NCI-H2081 treated with DMSO at 0.1 percent for 48 hours (cell line): ENCODE measurements at regions not wholly inside any gene's neighbourhood (a gene's known extent, or its start where the extent isn't known, plus 50 kb on each side); places are given as distances from the start of the nearest gene placed in this dataset.
"Not testable (repeated sequence)": the region's sequence is repeated elsewhere in the genome, so short reads cannot be mapped to it uniquely, and the experiment has no call there.

Source experiments
- DNase-seq: peaks from one replicate; lab custom pipeline; 2025; lab: John Stamatoyannopoulos, UW

GRCh38 chr9:31677415-31677814 is 707.0 kb upstream of the ACO1 start:
- no peak for DNase-seq

DNA sequence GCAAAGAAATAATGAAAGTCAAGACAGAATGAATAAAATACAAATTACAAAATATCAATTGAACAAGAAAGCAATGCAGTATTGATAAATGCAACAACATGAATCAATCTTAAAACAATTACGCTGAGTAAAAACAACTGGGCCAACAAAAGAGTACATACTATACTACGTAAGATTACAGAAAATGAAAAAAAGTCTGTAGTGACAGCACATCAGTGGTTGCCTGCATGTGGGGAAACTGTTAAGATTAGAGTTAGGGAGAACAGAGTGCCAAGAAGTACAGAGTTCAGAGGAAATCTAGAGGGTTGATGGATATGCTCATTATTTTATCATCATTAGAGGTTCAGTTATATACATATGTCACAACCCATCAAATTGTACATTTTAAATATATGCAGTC is 706.6 kb upstream of the ACO1 start:
- DNase-seq = no peak

- peak; percentile 95 for DNase-seq
Measured at GRCh38 chr9:31683116-31683515, 701.3 kb upstream of the ACO1 start.

DNA sequence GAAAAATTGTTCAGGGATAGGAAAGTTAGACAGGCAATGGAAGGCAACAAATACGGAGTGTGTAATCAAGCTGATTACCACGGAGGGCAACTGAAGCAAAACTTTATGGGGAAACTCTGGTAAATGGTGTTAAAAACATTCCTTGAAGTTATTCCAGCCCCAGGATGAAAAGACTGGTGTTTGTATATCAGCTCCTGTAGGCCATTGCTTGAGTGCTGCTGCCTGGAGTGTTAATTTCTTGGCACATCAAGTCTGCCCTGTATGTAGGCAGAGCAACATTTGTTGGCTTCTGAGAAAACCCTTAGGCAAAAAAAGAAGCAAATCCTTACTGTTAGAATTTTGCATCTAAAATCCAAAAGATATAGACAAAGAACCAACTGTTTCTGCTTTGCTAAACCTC is 686.5 kb upstream of the ACO1 start:
- no peak for DNase-seq

- DNase-seq = no peak
Measured at GRCh38 chr9:31699836-31700235, 684.6 kb upstream of the ACO1 start.

DNA sequence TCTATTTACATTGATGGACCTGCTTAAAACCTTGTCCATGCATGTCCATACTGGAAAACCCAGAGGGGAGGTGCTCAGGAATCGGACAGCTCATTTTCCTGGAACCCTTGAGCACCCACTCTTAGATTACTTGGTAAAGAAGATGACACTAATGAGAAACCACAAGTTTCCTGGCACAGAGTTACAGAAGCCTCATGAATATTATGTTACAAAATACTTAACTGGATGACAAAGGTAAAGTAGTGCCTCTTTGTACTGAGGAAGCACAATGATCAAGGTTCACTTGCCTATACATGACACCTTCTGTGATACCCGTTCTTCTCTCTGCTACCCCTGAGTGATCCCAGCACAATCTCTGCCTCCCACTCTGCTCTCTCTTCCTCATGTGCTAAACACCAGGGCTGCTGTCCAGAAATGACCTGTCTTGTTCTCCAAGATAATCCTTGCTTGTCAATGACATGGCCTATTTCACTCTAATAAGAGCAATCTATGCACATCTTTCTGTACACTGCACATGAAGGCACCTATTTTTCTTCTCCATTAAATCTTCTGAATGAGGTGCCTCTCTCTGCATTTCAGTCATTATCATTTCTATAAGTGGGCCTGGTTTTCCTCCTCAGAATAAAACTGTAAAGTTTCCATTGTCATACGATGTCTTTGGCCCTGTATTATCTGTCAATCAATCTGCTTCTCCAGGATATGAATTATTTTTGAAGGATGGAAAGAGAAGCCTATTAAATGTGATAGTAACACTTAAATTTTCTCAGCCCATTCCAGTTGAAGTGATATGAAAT is 684.0 kb upstream of the ACO1 start:
- no peak for DNase-seq

GRCh38 chr9:31702957-31703356 is 681.5 kb upstream of the ACO1 start:
- DNase-seq = peak; percentile 75

DNA sequence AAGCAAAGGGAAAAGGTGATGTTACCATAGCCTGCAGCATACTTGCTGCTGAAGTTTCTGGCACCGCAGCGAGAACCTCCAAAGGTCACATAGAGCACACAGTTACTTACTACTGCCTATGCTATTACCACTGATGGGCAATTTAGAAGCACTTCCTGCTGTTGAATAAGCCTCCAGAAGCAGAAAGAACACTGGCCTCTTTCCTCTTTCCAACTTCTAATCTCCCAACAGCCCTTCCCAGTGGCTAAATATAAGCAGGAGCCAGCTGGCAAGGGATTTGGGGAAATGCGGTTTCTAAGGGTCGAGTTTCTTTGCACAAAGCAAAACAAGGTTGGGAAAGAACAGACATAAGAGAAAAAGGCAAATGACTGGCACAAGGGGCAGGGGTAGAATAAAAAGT is 669.2 kb upstream of the ACO1 start:
- DNase-seq = no peak

DNA sequence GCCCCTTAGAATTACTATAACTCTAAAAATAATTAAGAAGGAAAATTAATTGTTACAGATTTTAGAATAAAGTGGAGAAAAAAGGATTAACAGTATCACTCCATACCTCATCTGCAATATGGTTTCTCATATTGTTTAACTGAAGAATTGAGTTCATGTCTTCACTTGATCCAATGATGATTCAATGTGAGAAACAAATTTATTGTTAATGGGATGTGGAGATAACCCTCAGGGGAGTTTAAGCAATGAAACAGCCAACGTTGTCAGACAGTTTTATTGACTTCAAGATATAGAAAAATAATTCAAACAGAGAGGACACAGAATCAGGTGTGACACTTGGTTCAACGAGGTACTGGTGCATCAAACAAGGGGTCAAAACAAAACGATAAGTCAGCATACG is 665.2 kb upstream of the ACO1 start:
- DNase-seq = no peak

GRCh38 chr9:31730398-31730797 is 654.0 kb upstream of the ACO1 start:
- no peak for DNase-seq

DNA sequence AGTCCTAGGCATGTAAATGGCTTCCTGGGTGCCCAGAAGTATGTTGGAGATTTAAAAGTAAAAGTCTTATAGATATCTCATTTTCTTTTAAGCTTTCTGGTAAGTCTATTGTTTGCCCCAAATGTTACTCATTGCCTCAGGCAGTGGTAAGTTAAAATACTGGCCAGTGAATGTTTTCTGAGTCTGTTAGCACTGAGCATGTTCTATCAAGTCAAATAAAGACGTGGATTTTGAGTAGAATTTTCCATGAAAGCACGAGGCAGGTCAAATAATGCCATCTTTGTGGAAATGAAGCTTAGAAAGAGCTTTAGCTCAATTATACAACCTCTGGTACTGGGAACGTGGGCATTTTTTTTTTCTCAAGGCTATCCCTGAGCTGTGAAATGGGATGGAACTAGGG is 651.3 kb upstream of the ACO1 start:
- no peak for DNase-seq

DNA sequence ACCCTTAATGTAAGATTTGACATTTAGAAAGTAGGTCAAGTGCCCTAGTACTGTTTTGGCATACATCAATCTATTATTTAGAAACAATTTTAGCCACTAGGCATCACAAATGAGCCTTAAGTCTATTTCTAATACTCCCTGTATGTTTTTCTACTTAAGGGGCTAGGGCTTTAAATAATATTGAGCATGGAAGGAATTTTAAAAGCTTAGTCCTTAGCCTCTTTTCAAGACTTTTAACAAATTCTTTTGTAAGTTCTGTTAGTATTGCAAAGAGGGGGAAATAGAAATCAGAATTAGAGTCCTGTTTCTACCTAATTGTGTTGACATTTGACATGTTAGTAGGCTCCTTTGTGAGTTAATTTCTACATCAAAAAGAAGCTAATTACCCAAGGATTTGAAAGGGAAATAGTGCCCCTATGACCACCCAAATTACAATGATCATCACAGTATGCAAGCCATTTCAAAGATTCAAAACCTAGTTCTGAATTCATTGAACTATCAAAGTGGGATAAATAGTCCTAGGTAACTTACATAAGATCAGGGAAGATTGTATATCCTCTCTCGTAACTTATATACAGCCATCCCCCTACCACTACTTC is 647.8 kb upstream of the ACO1 start:
- DNase-seq = no peak

DNA sequence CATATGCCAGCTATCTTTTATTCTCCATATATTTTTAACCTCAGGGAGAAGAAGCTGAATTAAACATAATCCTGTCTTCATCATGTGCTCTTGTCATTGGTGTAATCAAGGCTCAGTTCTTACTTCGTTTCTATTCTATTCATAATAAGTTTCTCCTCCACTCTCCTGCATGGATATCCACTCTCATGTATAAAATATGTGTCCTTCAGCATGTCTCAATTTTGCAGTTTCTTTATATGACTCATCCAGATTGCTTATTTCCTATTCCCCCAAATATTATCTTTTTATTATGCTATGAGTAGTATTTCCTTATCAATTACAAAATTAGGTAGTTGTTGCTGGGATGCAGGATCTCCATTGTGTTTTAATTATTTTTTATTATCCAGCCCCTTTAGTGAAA is 643.7 kb upstream of the ACO1 start:
- no peak for DNase-seq

- DNase-seq = no peak
Measured at GRCh38 chr9:31744589-31744988, 639.9 kb upstream of the ACO1 start.

- DNase-seq = no peak
Measured at GRCh38 chr9:31745468-31745867, 639.0 kb upstream of the ACO1 start.

- DNase-seq = no peak
Measured at GRCh38 chr9:31745886-31746285, 638.6 kb upstream of the ACO1 start.

GRCh38 chr9:31753756-31754155 is 630.7 kb upstream of the ACO1 start:
- DNase-seq = no peak

DNA sequence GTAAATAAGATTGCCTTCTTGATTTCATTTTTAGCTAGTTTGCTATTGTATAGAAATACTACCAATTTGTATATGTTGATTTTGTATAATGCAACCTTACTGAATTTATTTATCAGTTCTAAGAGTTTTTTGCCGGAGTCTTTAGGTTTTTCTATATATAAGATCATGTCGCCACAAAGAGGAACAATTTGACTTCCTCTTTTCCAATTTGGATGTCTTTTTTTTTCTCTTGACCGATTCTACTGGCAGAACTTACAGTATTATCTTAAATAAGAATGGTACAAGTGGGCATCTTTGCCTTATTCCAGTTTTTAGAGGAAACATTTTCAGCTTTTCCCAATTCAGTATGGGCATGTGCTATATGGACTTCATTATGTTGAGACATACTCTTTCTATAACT is 624.7 kb upstream of the ACO1 start:
- DNase-seq = no peak

GRCh38 chr9:31774021-31774420 is 610.4 kb upstream of the ACO1 start:
- DNase-seq = not testable (repeated sequence)

GRCh38 chr9:31774571-31774970 is 609.9 kb upstream of the ACO1 start:
- DNase-seq = no peak

- DNase-seq = peak; percentile 99
Measured at GRCh38 chr9:31776471-31776870, 608.0 kb upstream of the ACO1 start.

DNA sequence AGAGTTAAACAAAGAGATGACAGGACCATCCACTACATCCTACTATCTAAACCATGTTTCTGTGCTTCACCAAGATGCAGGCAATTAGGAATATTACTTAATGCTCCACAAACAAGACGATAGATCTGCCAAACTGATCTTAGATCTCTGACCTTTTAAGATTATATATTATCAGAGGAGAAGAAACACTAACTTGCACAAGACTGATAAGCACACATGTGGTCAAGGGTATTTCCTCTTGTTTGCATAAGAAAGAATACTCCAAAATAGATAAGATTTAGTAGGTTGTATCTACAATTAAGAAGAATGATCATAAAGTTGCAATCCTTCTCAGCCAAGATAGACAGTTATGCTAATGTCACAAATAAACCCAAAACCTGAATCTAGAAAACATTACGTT is 601.0 kb upstream of the ACO1 start:
- DNase-seq = no peak

- no peak for DNase-seq
Measured at GRCh38 chr9:31790720-31791119, 593.7 kb upstream of the ACO1 start.
